H7 (cell line): ENCODE measurements at regions not wholly inside any gene's neighbourhood (a gene's known extent, or its start where the extent isn't known, plus 50 kb on each side); places are given as distances from the start of the nearest gene placed in this dataset.
"Not testable (repeated sequence)": the region's sequence is repeated elsewhere in the genome, so short reads cannot be mapped to it uniquely, and the experiment has no call there.

Source experiments
- DNase-seq: peaks from one replicate; pipeline ENCODE4 v3.0.0; 2012
- H3K27me3 ChIP-seq: 2 replicates; pipeline ENCODE4 v1.6.0; 2011; ENCODE audit warnings: mild to moderate bottlenecking, low read length; ENCODE audit not compliant: control insufficient read depth, insufficient read depth
- H3K36me3 ChIP-seq: replicated peaks from 2 replicates; pipeline ENCODE4 v1.5.1; 2011; ENCODE audit warnings: low read length; ENCODE audit not compliant: control insufficient read depth, insufficient read depth
- H3K4me3 ChIP-seq: 2 replicates; pipeline ENCODE4 v1.5.1; 2011; ENCODE audit warnings: low read depth, mild to moderate bottlenecking, control low read depth, low read length, moderate library complexity; ENCODE audit not compliant: insufficient read depth

DNA sequence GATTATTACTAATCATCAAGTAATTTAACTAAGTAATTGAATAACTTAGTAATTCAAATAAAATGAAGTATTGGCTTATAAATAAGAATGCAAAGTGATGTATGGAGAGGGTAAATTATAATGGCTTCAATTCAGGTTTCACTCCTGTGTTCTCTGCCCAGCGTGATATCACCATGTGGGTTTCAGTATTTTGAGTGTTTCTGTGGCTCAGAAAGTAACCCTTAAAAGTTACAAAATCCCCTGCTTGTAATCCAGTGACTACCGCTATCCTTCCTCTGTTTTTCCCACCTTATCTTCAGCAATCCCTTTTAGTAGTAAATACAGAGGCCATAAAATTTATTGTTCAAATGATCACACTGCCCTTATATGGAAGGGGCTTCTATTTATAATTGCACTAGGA is 316.4 kb upstream of the CFAP20DC start:
- H3K27me3 ChIP-seq, result no peaks in the 10 kb centered on the region
- H3K4me3 ChIP-seq, result no peak overlapping the region
- H3K36me3 ChIP-seq, result no peaks in the 10 kb centered on the region
- DNase-seq, result no peak

- Histone ChIP-seq H3K27me3 (no peaks in the 10 kb centered on the region), H3K4me3 (no peak overlapping the region), H3K36me3 (no peaks in the 10 kb centered on the region)
- DNase-seq, result no peak
Observed at GRCh38 chr3:59364496-59364895, 314.7 kb upstream of the CFAP20DC start.

- H3K27me3 ChIP-seq, H3K4me3 ChIP-seq, H3K36me3 ChIP-seq, DNase-seq: not testable (repeated sequence)
Observed at GRCh38 chr3:59360312-59360711, 310.5 kb upstream of the CFAP20DC start.

- Histone ChIP-seq H3K36me3 (no peaks in the 10 kb centered on the region), H3K27me3 (no peaks in the 10 kb centered on the region), H3K4me3 (no peak overlapping the region)
- no peak for DNase-seq
Observed at GRCh38 chr3:59341459-59341858, 291.6 kb upstream of the CFAP20DC start.

DNA sequence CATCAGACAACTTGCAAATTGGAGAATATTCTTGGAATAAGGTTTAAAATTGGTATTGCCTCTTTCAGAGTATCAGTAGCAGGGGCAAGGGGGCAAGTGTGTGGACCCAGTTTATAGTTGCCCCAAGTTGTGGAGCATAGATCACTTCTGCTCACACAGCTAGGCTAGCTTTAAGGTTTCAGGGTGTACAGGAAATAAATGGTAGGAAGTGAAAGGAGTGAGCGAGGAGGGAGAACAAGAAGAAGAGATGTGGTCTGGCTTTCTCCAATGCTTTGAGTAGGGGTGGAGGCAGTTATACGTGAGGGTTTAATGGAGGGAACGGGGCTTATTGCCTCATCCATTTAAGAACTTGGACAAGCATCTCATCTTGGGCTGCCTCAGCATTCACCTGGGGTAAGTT is 290.0 kb upstream of the CFAP20DC start:
- no peak overlapping the region for H3K4me3 ChIP-seq
- H3K36me3 ChIP-seq, result no peaks in the 10 kb centered on the region
- H3K27me3 ChIP-seq, result no peaks in the 10 kb centered on the region
- DNase-seq, result no peak

DNA sequence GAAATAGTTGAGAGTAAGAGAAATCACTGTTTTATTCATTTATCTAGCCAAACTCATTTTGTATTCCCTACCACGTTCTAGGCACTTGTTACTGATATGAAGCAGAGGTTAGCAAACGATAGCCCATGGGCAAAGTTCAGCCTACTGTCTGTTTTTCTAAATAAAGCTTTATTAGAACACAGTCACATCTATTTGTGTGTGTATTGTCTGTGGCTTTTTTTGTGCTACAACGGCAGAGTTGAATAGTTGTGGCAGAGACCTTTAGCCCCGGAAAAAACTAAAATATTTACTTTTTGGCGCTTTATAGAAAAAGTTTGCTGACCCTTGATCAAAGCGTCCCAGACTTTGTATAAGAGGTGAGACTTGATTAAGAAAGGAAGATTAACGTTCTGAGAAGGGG is 289.1 kb upstream of the CFAP20DC start:
- DNase-seq, result no peak
- Histone ChIP-seq H3K27me3 (no peaks in the 10 kb centered on the region), H3K4me3 (no peak overlapping the region)

GRCh38 chr3:59335338-59335737 is 285.5 kb upstream of the CFAP20DC start:
- no peak for DNase-seq
- Histone ChIP-seq H3K4me3 (no peak overlapping the region), H3K36me3 (no peaks in the 10 kb centered on the region), H3K27me3 (no peaks in the 10 kb centered on the region)

More for the DNA sequence above, 289.1 kb upstream of the CFAP20DC start:
- no peaks in the 10 kb centered on the region for H3K36me3 ChIP-seq

DNA sequence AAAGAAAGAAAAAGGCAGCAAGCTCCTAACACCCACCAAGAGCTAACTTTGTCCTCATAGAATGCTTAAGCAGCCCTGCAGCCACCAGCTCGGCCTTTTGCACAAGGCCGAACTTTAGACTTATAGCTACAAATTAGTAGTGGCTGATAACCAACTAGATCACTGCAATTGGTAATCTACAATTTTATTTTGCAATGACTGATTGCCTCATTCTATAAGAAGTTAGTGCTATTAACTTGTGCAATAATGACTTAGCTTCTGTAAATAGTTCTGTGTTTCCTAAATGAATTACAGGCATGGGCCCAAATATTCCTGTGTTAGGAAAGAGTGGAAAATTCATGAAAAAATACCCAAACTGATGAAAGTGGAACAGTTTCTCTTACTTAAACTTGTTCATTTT is 284.8 kb upstream of the CFAP20DC start:
- Histone ChIP-seq H3K36me3 (no peaks in the 10 kb centered on the region), H3K27me3 (no peaks in the 10 kb centered on the region), H3K4me3 (no peak overlapping the region)
- DNase-seq, result no peak

- DNase-seq, result no peak
- Histone ChIP-seq H3K27me3 (no peaks in the 10 kb centered on the region), H3K36me3 (no peaks in the 10 kb centered on the region), H3K4me3 (no peak overlapping the region)
Observed at GRCh38 chr3:59327376-59327808, 277.6 kb upstream of the CFAP20DC start.

DNA sequence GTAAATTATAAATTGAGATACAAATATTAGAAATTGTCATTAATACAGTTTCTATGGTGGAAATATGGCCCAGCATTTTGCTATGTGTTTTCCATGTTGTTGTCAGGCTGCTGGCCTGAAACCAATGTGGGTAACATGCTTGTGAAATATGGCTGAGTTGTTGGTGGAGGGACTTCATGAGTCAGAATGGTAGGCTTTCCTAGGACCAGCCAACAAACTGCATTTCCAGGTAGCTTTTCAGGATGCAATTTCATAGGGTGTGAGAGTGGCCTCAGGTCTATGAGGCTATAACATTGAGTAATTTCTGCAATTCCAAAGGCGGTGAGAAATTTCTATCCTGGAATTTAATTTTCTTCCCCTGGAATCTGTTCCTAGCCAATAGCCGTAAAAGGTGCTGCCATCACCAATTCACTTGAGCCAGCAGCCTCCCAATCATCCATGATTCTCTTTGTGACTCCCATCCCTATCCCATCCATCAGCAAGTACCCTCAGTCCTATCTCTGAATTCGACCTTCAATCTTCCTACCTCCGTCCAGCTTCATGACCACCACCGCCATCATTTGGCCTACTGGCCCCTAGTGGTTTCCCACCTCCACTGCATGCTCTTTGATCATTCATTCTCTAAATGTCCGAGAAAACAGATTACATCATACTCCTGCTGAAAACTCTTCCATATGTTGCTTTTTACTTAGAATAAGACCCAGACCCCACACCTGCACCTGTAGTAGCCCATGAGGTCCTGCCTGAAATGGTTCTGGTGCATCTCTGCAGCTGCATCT is 276.6 kb upstream of the CFAP20DC start:
- H3K4me3 ChIP-seq, result no peak overlapping the region
- DNase-seq, result peak; percentile 19
- H3K36me3 ChIP-seq, result no peaks in the 10 kb centered on the region
- H3K27me3 ChIP-seq, result no peaks in the 10 kb centered on the region

DNA sequence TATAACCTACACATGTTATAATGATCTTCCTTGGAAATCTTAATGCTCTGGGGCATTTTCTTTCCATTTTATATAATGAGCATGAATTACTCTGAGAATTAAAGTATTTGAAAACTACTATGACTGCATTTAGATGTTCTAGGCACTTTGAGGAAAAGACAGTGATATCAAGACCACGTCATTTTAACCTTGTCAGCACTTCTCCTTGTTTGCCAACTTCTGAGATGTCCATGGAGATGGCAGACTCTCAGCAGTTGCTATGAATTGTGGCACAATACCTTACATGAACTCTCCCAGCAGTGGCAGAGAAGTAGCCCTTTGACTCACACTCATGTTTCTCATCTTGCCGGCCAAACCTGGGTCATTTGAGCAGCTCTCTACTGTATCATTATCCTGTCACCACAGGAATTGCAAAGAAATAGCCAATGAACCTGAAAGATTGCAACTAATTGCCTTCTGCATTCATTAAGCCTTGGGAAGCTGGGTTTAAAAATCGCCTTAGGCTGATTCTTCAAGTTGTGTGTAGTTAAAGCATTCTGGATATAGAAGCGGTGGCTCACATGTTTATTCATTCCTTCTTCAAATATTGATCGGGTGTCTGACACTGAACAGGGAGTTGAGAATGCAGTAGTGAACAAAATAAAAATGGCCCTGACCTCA is 272.2 kb upstream of the CFAP20DC start:
- Histone ChIP-seq H3K4me3 (no peak overlapping the region), H3K36me3 (no peaks in the 10 kb centered on the region), H3K27me3 (no peaks in the 10 kb centered on the region)
- DNase-seq, result no peak

GRCh38 chr3:59320080-59320479 is 270.3 kb upstream of the CFAP20DC start:
- no peak for DNase-seq
- H3K4me3 ChIP-seq, result no peak overlapping the region
- no peaks in the 10 kb centered on the region for H3K36me3 ChIP-seq
- no peaks in the 10 kb centered on the region for H3K27me3 ChIP-seq

GRCh38 chr3:59319442-59319841 is 269.6 kb upstream of the CFAP20DC start:
- DNase-seq, result no peak
- Histone ChIP-seq H3K36me3 (no peaks in the 10 kb centered on the region), H3K4me3 (no peak overlapping the region), H3K27me3 (no peaks in the 10 kb centered on the region)

- Histone ChIP-seq H3K4me3 (no peak overlapping the region), H3K27me3 (no peaks in the 10 kb centered on the region), H3K36me3 (no peaks in the 10 kb centered on the region)
- DNase-seq, result no peak
Observed at GRCh38 chr3:59318881-59319280, 269.1 kb upstream of the CFAP20DC start.

DNA sequence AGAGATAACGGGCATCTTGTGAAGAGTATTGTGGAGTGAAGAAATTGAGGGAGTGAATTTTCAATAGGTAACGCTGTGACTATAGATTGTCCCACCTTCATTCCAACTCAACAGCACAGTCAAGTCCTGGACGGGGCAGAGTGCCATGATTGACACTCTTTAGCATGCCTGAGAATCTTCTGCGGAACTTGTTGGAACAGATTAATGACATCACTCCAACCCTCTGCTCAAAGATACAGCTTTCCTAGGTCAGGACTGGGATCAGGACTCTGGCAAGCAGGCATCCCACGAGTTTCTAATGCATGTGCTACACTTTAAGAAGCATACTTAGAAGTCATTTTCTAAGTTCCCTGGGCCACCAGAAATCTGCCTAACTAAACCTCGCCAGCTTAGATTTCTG is 267.6 kb upstream of the CFAP20DC start:
- no peaks in the 10 kb centered on the region for H3K27me3 ChIP-seq
- H3K36me3 ChIP-seq, result no peaks in the 10 kb centered on the region
- no peak for DNase-seq
- no peak overlapping the region for H3K4me3 ChIP-seq
